ENCODE measurements at regions not wholly inside any gene's neighbourhood (a gene's known extent, or its start where the extent isn't known, plus 50 kb on each side); places are given as distances from the start of the nearest gene placed in this dataset.

- no peaks in the 10 kb centered on the region for H3K36me3 ChIP-seq (ENCODE audit: control insufficient read depth in 2 of 2, insufficient read depth in 2 of 2, low read length in 1 of 2)
- no peak overlapping the region for H3K27ac ChIP-seq (ENCODE audit: low read depth in 2 of 2, low read length in 1 of 2)
- no peaks in the 10 kb centered on the region for H3K4me1 ChIP-seq (ENCODE audit: control insufficient read depth in 2 of 2, insufficient read depth in 2 of 2, low read length in 1 of 2)
- no peaks in the 10 kb centered on the region for H3K9me3 ChIP-seq (ENCODE audit: control insufficient read depth in 2 of 2, insufficient read depth in 1 of 2, low read depth in 1 of 2, low read length in 1 of 2)
- WGBS, 2 donors, result 33 to 47% methylated on average over 4 of the region's 4 CpGs
- H3K4me3 ChIP-seq (ENCODE audit: low read depth in 1 of 2, low read length in 2 of 2), result no peak overlapping the region
- peaks cover 0 to 2% of the 10 kb centered on the region in 2 donors for H3K27me3 ChIP-seq (ENCODE audit: control insufficient read depth in 1 of 2, insufficient read depth in 2 of 2, low read length in 2 of 2)
These were observed 331.6 kb downstream of the KCNS3 start for GRCh38 chr2:18209934-18210639.

GRCh38 chr2:18208956-18209355 lies 330.5 kb downstream of the KCNS3 start:
- H3K27ac ChIP-seq (ENCODE audit: low read depth in 2 of 2, low read length in 1 of 2), result no peak overlapping the region
- WGBS, 2 donors, result 45 to 59% methylated on average over 1 of the region's 1 CpG
- H3K36me3 ChIP-seq (ENCODE audit: control insufficient read depth in 2 of 2, insufficient read depth in 2 of 2, low read length in 1 of 2), result no peaks in the 10 kb centered on the region
- H3K9me3 ChIP-seq (ENCODE audit: control insufficient read depth in 2 of 2, insufficient read depth in 1 of 2, low read depth in 1 of 2, low read length in 1 of 2), result no peaks in the 10 kb centered on the region
- H3K27me3 ChIP-seq (ENCODE audit: control insufficient read depth in 1 of 2, insufficient read depth in 2 of 2, low read length in 2 of 2), result peaks cover 0 to 2% of the 10 kb centered on the region in 2 donors
- H3K4me3 ChIP-seq (ENCODE audit: low read depth in 1 of 2, low read length in 2 of 2), result no peak overlapping the region
- H3K4me1 ChIP-seq (ENCODE audit: control insufficient read depth in 2 of 2, insufficient read depth in 2 of 2, low read length in 1 of 2), result no peaks in the 10 kb centered on the region

- H3K4me1 ChIP-seq (ENCODE audit: control insufficient read depth in 2 of 2, insufficient read depth in 2 of 2, low read length in 1 of 2), result no peaks in the 10 kb centered on the region
- H3K4me3 ChIP-seq (ENCODE audit: low read depth in 1 of 2, low read length in 2 of 2), result no peak overlapping the region
- 93 to 97% methylated on average over 1 of the region's 1 CpG for whole genome bisulfite sequencing, 2 donors
- H3K27ac ChIP-seq (ENCODE audit: low read depth in 2 of 2, low read length in 1 of 2), result no peak overlapping the region
- no peaks in the 10 kb centered on the region for H3K9me3 ChIP-seq (ENCODE audit: control insufficient read depth in 2 of 2, insufficient read depth in 1 of 2, low read depth in 1 of 2, low read length in 1 of 2)
- peaks cover 0 to 8% of the 10 kb centered on the region in 2 donors for H3K27me3 ChIP-seq (ENCODE audit: control insufficient read depth in 1 of 2, insufficient read depth in 2 of 2, low read length in 2 of 2)
- no peaks in the 10 kb centered on the region for H3K36me3 ChIP-seq (ENCODE audit: control insufficient read depth in 2 of 2, insufficient read depth in 2 of 2, low read length in 1 of 2)
These were observed 322.3 kb downstream of the KCNS3 start for GRCh38 chr2:18200771-18201170.

- Histone ChIP-seq H3K4me3 (ENCODE audit: low read depth in 1 of 2, low read length in 2 of 2) (no peak overlapping the region), H3K9me3 (ENCODE audit: control insufficient read depth in 2 of 2, insufficient read depth in 1 of 2, low read depth in 1 of 2, low read length in 1 of 2) (no peaks in the 10 kb centered on the region), H3K36me3 (ENCODE audit: control insufficient read depth in 2 of 2, insufficient read depth in 2 of 2, low read length in 1 of 2) (no peaks in the 10 kb centered on the region), H3K4me1 (ENCODE audit: control insufficient read depth in 2 of 2, insufficient read depth in 2 of 2, low read length in 1 of 2) (no peaks in the 10 kb centered on the region), H3K27me3 (ENCODE audit: control insufficient read depth in 1 of 2, insufficient read depth in 2 of 2, low read length in 2 of 2) (peaks cover 0 to 8% of the 10 kb centered on the region in 2 donors), H3K27ac (ENCODE audit: low read depth in 2 of 2, low read length in 1 of 2) (no peak overlapping the region)
- WGBS, 2 donors, result 74 to 92% methylated on average over 2 of the region's 2 CpGs
These were observed 320.2 kb downstream of the KCNS3 start for GRCh38 chr2:18198677-18199076.

GRCh38 chr2:18194161-18194560 lies 315.7 kb downstream of the KCNS3 start:
- H3K4me1 ChIP-seq (ENCODE audit: control insufficient read depth in 2 of 2, insufficient read depth in 2 of 2, low read length in 1 of 2), result no peaks in the 10 kb centered on the region
- H3K27ac ChIP-seq (ENCODE audit: low read depth in 2 of 2, low read length in 1 of 2), result no peak overlapping the region
- 92 to 94% methylated on average over 1 of the region's 1 CpG for WGBS, 2 donors
- H3K4me3 ChIP-seq (ENCODE audit: low read depth in 1 of 2, low read length in 2 of 2), result no peak overlapping the region
- H3K27me3 ChIP-seq (ENCODE audit: control insufficient read depth in 1 of 2, insufficient read depth in 2 of 2, low read length in 2 of 2), result peaks cover 0 to 8% of the 10 kb centered on the region in 2 donors
- no peaks in the 10 kb centered on the region for H3K9me3 ChIP-seq (ENCODE audit: control insufficient read depth in 2 of 2, insufficient read depth in 1 of 2, low read depth in 1 of 2, low read length in 1 of 2)
- no peaks in the 10 kb centered on the region for H3K36me3 ChIP-seq (ENCODE audit: control insufficient read depth in 2 of 2, insufficient read depth in 2 of 2, low read length in 1 of 2)

- Histone ChIP-seq H3K4me1 (ENCODE audit: control insufficient read depth in 2 of 2, insufficient read depth in 2 of 2, low read length in 1 of 2) (no peaks in the 10 kb centered on the region), H3K27me3 (ENCODE audit: control insufficient read depth in 1 of 2, insufficient read depth in 2 of 2, low read length in 2 of 2) (peaks cover 0 to 2% of the 10 kb centered on the region in 2 donors), H3K36me3 (ENCODE audit: control insufficient read depth in 2 of 2, insufficient read depth in 2 of 2, low read length in 1 of 2) (no peaks in the 10 kb centered on the region), H3K27ac (ENCODE audit: low read depth in 2 of 2, low read length in 1 of 2) (no peak overlapping the region), H3K9me3 (ENCODE audit: control insufficient read depth in 2 of 2, insufficient read depth in 1 of 2, low read depth in 1 of 2, low read length in 1 of 2) (no peaks in the 10 kb centered on the region), H3K4me3 (ENCODE audit: low read depth in 1 of 2, low read length in 2 of 2) (no peak overlapping the region)
- 18 to 27% methylated on average over 2 of the region's 2 CpGs for WGBS, 2 donors
These were observed 308.5 kb downstream of the KCNS3 start for GRCh38 chr2:18186816-18187613.

GRCh38 chr2:18182861-18183260 lies 304.4 kb downstream of the KCNS3 start:
- Histone ChIP-seq H3K4me3 (ENCODE audit: low read depth in 1 of 2, low read length in 2 of 2) (no peak overlapping the region), H3K27ac (ENCODE audit: low read depth in 2 of 2, low read length in 1 of 2) (no peak overlapping the region), H3K27me3 (ENCODE audit: control insufficient read depth in 1 of 2, insufficient read depth in 2 of 2, low read length in 2 of 2) (peaks cover 0 to 2% of the 10 kb centered on the region in 2 donors), H3K9me3 (ENCODE audit: control insufficient read depth in 2 of 2, insufficient read depth in 1 of 2, low read depth in 1 of 2, low read length in 1 of 2) (no peaks in the 10 kb centered on the region), H3K4me1 (ENCODE audit: control insufficient read depth in 2 of 2, insufficient read depth in 2 of 2, low read length in 1 of 2) (no peaks in the 10 kb centered on the region), H3K36me3 (ENCODE audit: control insufficient read depth in 2 of 2, insufficient read depth in 2 of 2, low read length in 1 of 2) (no peaks in the 10 kb centered on the region)
- WGBS, 2 donors, result 72 to 88% methylated on average over 2 of the region's 2 CpGs

GRCh38 chr2:18180912-18181311 lies 302.4 kb downstream of the KCNS3 start:
- WGBS, 2 donors, result 67 to 81% methylated on average over 3 of the region's 3 CpGs
- H3K27me3 ChIP-seq (ENCODE audit: control insufficient read depth in 1 of 2, insufficient read depth in 2 of 2, low read length in 2 of 2), result peaks cover 0 to 2% of the 10 kb centered on the region in 2 donors
- H3K36me3 ChIP-seq (ENCODE audit: control insufficient read depth in 2 of 2, insufficient read depth in 2 of 2, low read length in 1 of 2), result no peaks in the 10 kb centered on the region
- H3K4me1 ChIP-seq (ENCODE audit: control insufficient read depth in 2 of 2, insufficient read depth in 2 of 2, low read length in 1 of 2), result no peaks in the 10 kb centered on the region
- H3K9me3 ChIP-seq (ENCODE audit: control insufficient read depth in 2 of 2, insufficient read depth in 1 of 2, low read depth in 1 of 2, low read length in 1 of 2), result no peaks in the 10 kb centered on the region
- H3K4me3 ChIP-seq (ENCODE audit: low read depth in 1 of 2, low read length in 2 of 2), result no peak overlapping the region
- no peak overlapping the region for H3K27ac ChIP-seq (ENCODE audit: low read depth in 2 of 2, low read length in 1 of 2)

- Histone ChIP-seq H3K36me3 (ENCODE audit: control insufficient read depth in 2 of 2, insufficient read depth in 2 of 2, low read length in 1 of 2) (no peaks in the 10 kb centered on the region), H3K27me3 (ENCODE audit: control insufficient read depth in 1 of 2, insufficient read depth in 2 of 2, low read length in 2 of 2) (peaks cover 0 to 2% of the 10 kb centered on the region in 2 donors), H3K4me1 (ENCODE audit: control insufficient read depth in 2 of 2, insufficient read depth in 2 of 2, low read length in 1 of 2) (no peaks in the 10 kb centered on the region), H3K4me3 (ENCODE audit: low read depth in 1 of 2, low read length in 2 of 2) (no peak overlapping the region), H3K27ac (ENCODE audit: low read depth in 2 of 2, low read length in 1 of 2) (no peak overlapping the region), H3K9me3 (ENCODE audit: control insufficient read depth in 2 of 2, insufficient read depth in 1 of 2, low read depth in 1 of 2, low read length in 1 of 2) (no peaks in the 10 kb centered on the region)
- 82 to 86% methylated on average over 3 of the region's 3 CpGs for WGBS, 2 donors
These were observed 301.7 kb downstream of the KCNS3 start for GRCh38 chr2:18180031-18180610.
